ENCODE measurements at regions not wholly inside any gene's neighbourhood (a gene's known extent, or its start where the extent isn't known, plus 50 kb on each side); places are given as distances from the start of the nearest gene placed in this dataset.

- TF ChIP-seq CTCF (IDR thresholded peaks at IDR 0.05) (no peak), EP300 (IDR thresholded peaks at IDR 0.05) (no peak), POLR2A (IDR thresholded peaks at IDR 0.05) (no peak), POLR2AphosphoS5 (IDR thresholded peaks at IDR 0.05) (no peak)
Observed at GRCh38 chr17:51487947-51488346, 227.6 kb downstream of the UTP18 start.
